HG02763 (cell line): ENCODE measurements at regions not wholly inside any gene's neighbourhood (a gene's known extent, or its start where the extent isn't known, plus 50 kb on each side); places are given as distances from the start of the nearest gene placed in this dataset.
"Not testable (repeated sequence)": the region's sequence is repeated elsewhere in the genome, so short reads cannot be mapped to it uniquely, and the experiment has no call there.

Experiments
- ATAC-seq: cut with Tn5 transposase; IDR thresholded peaks from one replicate; pipeline ENCODE4 v1.9.1; 2021; ENCODE audit warnings: mild to moderate bottlenecking, moderate library complexity; ENCODE audit not compliant: unreplicated experiment

DNA sequence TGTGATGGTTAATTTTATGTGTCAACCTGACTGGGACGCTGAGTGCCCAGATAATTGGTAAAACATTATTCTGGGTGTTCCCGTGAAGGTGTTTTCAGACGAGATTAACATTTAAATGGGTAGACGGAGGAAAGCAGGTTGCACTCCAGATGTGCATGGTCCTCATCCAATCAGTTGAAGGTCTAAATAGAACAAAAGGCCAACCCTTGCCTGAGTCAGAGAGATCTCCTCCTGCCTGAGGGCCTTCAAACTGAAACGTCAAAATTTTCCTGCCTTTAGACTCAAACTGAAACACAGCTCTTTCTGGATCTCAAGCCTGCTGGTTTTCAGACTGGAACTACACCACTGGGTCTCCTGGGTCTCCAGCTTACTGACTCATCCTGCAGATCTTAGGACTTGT lies 73.5 kb downstream of the NPIPA8 start:
- not testable (repeated sequence) for ATAC-seq

DNA sequence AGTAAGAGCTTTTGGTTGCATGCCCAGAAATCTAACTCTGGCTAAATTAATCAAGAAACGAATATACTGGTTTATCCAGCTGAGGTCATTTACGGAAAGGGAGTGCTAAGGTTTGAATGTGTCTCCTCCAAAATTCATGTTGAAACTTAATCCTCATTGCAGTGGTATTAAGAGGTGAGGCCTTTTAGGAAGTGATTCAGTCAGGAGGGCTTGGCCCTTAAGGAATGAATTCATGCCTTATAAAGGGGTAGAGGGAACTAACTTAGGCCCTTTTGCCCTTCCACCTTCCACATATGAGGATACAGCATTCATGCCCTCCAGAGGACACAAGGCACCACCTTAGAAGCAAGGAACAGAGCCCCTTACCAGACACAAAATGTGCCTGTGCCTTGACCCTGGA lies 74.7 kb downstream of the NPIPA8 start:
- not testable (repeated sequence) for ATAC-seq

GRCh38 chr16:18259496-18260176 lies 76.9 kb downstream of the NPIPA8 start:
- ATAC-seq: not testable (repeated sequence)

GRCh38 chr16:18252943-18253342 lies 83.6 kb downstream of the NPIPA8 start:
- ATAC-seq: not testable (repeated sequence)

- ATAC-seq: not testable (repeated sequence)
These were observed 106.0 kb downstream of the NPIPA8 start for GRCh38 chr16:18230505-18230904.

- not testable (repeated sequence) for ATAC-seq
These were observed 114.2 kb downstream of the NPIPA8 start for GRCh38 chr16:18222054-18223009.

DNA sequence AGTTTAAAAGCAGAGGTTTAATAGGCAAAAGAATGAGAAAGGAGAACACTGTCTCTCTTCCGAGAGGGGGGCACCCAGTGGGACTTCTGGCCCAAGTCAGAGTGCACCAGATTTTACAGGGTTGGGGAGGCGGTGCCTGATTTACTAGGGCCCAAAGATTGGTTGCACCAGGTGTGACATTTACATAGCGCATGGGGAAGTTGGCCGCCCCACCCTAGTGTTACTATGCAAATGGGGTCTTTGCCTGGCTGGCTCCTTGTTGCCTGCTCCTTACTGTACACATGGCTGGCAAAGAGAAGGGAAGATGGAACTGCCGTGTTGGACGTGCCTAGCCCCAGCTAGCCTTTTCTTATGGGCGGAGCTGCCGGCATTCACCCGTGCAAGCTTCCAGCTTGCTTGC lies 118.8 kb downstream of the NPIPA8 start:
- ATAC-seq: not testable (repeated sequence)

GRCh38 chr16:18216814-18217213 lies 119.7 kb downstream of the NPIPA8 start:
- not testable (repeated sequence) for ATAC-seq

DNA sequence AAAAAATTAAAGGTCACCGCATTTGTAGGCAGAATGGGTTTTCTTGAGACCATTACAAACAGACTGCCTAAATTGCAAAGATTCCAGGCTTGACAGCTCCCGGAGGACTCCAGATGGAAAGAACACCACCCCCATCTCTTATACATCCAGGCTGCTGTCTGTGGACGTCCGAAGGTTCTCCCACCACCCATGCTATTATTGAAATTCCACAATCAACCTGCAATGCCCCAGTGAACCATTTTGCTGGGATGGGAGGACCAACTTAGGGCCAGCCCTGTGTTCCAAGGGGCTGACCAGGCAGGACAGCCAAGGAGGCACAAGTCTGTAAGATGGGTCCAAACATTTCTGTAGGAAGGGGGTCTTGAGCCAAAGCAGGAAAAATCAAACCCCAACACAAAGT lies 122.7 kb downstream of the NPIPA8 start:
- not testable (repeated sequence) for ATAC-seq

GRCh38 chr16:18211505-18211904 lies 125.0 kb downstream of the NPIPA8 start:
- not testable (repeated sequence) for ATAC-seq

DNA sequence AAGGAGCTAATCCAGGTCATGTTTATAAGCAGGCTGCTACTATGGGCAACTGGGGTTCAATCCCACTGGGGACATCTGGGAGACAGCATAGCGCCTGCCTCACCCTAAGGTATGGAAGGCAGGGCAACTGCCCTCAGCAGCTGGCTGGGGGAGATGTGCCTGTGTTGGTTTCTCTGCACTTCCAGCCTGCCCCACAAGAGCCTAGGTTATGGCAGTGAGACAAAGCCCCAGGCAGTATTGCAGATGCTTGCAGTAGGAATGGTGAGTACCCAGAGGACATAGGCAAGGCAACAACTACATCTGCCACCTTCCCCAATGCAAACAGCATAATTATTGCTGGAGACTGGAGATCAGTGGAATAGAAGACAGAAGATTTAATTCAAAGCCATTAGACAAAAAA lies 131.8 kb downstream of the NPIPA8 start:
- not testable (repeated sequence) for ATAC-seq

GRCh38 chr16:18204309-18204708 lies 132.2 kb downstream of the NPIPA8 start:
- ATAC-seq: not testable (repeated sequence)

DNA sequence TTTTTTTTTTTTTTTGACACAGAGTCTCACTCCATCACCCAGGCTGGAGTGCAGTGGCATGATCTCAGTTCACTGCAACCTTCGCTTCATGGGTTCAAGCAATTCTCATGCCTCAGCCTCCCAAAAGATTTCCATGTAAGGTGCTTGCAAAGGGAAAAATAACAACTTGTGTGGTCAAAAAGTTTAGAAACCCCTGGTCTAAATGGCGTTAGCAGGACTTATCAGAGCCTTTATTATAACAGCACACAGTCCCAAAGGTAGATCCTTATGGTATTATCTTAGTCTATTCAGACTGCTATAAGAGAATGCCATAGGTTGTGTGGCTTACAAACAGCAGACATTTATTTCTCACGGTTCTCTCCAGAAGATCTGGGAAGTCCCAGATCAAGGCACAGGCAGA lies 135.0 kb downstream of the NPIPA8 start:
- ATAC-seq: not testable (repeated sequence)

GRCh38 chr16:18192389-18192788 lies 144.1 kb downstream of the NPIPA8 start:
- ATAC-seq: not testable (repeated sequence)

DNA sequence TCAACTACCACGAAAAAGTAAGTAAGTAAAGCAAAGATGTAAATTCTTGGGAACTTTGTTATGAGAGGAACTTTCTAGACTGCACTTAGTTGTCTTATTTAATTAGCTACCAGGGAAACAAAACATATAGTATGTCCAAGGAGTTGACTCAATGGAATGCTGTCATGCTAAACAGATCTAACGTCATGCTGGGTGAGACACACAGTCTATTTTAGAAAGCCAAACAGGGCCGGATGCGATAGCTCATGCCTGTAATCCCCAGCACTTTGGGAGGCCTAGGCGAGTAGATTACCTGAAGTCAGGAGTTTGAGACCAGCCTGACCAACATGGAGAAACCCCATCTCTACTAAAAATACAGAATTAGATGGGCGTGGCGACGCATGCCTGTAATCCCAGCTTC lies 146.4 kb downstream of the NPIPA8 start:
- ATAC-seq: not testable (repeated sequence)

DNA sequence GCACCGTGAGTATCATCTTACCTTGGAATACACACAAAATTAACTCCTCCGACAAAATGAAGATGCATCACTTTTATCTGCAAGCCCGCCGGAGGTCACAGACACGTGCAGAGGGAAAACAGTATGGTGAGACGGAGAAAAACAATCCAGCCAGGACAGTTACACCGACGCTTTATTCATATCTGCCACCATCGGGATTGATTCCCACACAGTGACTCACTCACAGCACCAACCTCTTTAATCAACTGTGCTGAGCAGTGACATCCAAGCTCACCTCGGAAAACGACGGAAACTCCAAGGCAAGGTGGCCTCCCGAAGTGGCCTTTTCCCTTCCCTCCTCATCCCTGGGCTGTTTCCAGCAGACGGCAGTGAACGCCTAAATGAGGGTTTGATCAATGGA lies 151.8 kb downstream of the NPIPA8 start:
- not testable (repeated sequence) for ATAC-seq

- not testable (repeated sequence) for ATAC-seq
These were observed 155.5 kb downstream of the NPIPA8 start for GRCh38 chr16:18181028-18181427.

GRCh38 chr16:18173945-18174497 lies 162.5 kb downstream of the NPIPA8 start:
- ATAC-seq: not testable (repeated sequence)

GRCh38 chr16:18162293-18162692 lies 174.2 kb downstream of the NPIPA8 start:
- not testable (repeated sequence) for ATAC-seq

GRCh38 chr16:18161224-18161623 lies 175.3 kb downstream of the NPIPA8 start:
- not testable (repeated sequence) for ATAC-seq

DNA sequence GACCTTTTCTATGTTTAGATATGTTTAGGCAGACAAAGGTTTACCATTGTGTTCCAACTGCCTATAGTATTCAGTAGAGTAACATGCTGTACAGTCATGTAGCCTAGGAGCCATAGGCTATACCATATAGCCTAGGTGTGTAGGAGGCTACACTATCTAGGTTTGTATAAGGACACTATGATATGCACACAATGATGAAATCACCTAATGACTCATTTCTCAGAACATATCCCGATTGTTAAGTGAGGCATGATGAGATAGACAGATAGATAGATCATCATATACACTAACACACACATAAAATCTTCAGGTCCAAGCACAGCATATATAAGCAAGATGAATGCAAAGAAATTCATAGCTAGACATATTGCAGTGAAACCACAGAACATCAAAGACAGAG lies 177.4 kb downstream of the NPIPA8 start:
- not testable (repeated sequence) for ATAC-seq
